HCT116 (cell line): ENCODE measurements at regions not wholly inside any gene's neighbourhood (a gene's known extent, or its start where the extent isn't known, plus 50 kb on each side); places are given as distances from the start of the nearest gene placed in this dataset.

ENCODE experiments used
- ATAC-seq: fragments of 200-7000 bp; cut with Tn5 transposase; 2 replicates; pipeline ENCODE4 v1.9.1; 2020; ENCODE audit warnings: mild to moderate bottlenecking, moderate library complexity
- BruUV-seq: library from RNA; stranded (reverse); fragments of 400-500 nt; replicated peaks from 2 replicates; lab custom pipeline; 2021; lab: Mats Ljungman, UMichigan
- CTCF ChIA-PET: fragments of 300-600 bp; sonication (Branson Sonifier 250); formaldehyde crosslinking; loops from one replicate; lab custom pipeline; 2021; ENCODE audit warnings: antibody characterized with exemption; lab: Charles Lee
- POLR2A ChIA-PET: fragments of 300-600, 350-600 bp; sonication (Branson Sonifier 250); formaldehyde crosslinking; loops from one replicate; lab custom pipeline; 2021; ENCODE audit warnings: antibody characterized with exemption; lab: Charles Lee
- RAD21 ChIA-PET, 2 experiments: fragments of 300-600 bp; sonication (Branson Sonifier 250); formaldehyde crosslinking; loops; one replicate each; lab custom pipeline; 2023; ENCODE audit warnings: low total read pairs in 2 of 2; ENCODE audit not compliant: uncharacterized antibody in 2 of 2, unreplicated experiment in 2 of 2, low non-redundant PET in 1 of 2; lab: Charles Lee
- DNase-seq: peaks from one replicate; pipeline ENCODE4 v3.0.0-alpha.2; 2010; ENCODE audit warnings: low read depth, low spot score
- H2AFZ ChIP-seq: fragments of 200-600 bp; shearing (Covaris generic), sonication (generic); 2 replicates; pipeline ENCODE4 v1.6.1; 2017; ENCODE audit warnings: low read depth, mixed run types, mixed read lengths, antibody characterized with exemption, low read length; ENCODE audit not compliant: poor library complexity, severe bottlenecking
- H3K27ac ChIP-seq: 2 replicates; pipeline ENCODE4 v1.5.1; 2012; ENCODE audit warnings: low read depth, low read length
- H3K27me3 ChIP-seq: fragments of 200-600 bp; sonication (generic); 2 replicates; pipeline ENCODE4 v1.6.1; 2016; ENCODE audit warnings: mixed run types, low read length, mixed read lengths; ENCODE audit not compliant: insufficient read depth
- H3K36me3 ChIP-seq, 2 experiments: fragments of 200-500 bp in 1 of 2; fragments of 200-600 bp in 1 of 2; sonication (Bioruptor generic) in 1 of 2; sonication (generic) in 1 of 2; 2 replicates each; pipeline versions ENCODE4 v1.5.1 to v1.6.1; 2014 to 2016; ENCODE audit warnings: low read length in 2 of 2, inconsistent platforms in 1 of 2, mixed read lengths in 1 of 2, mixed run types in 1 of 2; ENCODE audit not compliant: insufficient read depth in 2 of 2, control insufficient read depth in 1 of 2
- H3K4me1 ChIP-seq, 2 experiments: fragments of 200-600 bp in 1 of 2; sonication (generic) in 1 of 2; 2 replicates each; pipeline versions ENCODE4 v1.5.1 to v1.6.1; 2012 to 2017; ENCODE audit warnings: low read length in 2 of 2, inconsistent platforms in 1 of 2, mild to moderate bottlenecking in 1 of 2, mixed read lengths in 1 of 2, mixed run types in 1 of 2, moderate library complexity in 1 of 2; ENCODE audit not compliant: insufficient read depth in 2 of 2, control insufficient read depth in 1 of 2
- H3K4me2 ChIP-seq: fragments of 200-600 bp; sonication (generic); 2 replicates; pipeline ENCODE4 v1.6.1; 2017; ENCODE audit warnings: mixed run types, low read length, mixed read lengths
- H3K4me3 ChIP-seq, 2 experiments: fragments of 200-600 bp in 1 of 2; sonication (generic) in 1 of 2; replicated peaks in 1 of 2; 2 replicates each; pipeline ENCODE4 v1.5.1; 2011 to 2016; ENCODE audit warnings: low read length in 2 of 2, control low read depth in 1 of 2, low read depth in 1 of 2, mild to moderate bottlenecking in 1 of 2, mixed read lengths in 1 of 2, mixed run types in 1 of 2
- H3K79me2 ChIP-seq: fragments of 200-600 bp; sonication (generic); 2 replicates; pipeline ENCODE4 v1.6.1; 2017; ENCODE audit warnings: mild to moderate bottlenecking, mixed run types, low read length, moderate library complexity, mixed read lengths; ENCODE audit not compliant: insufficient read depth
- H3K9ac ChIP-seq: fragments of 200-600 bp; sonication (generic); 2 replicates; pipeline ENCODE4 v1.6.1; 2016; ENCODE audit warnings: low read length, mixed read lengths
- H3K9me2 ChIP-seq: fragments of 200-600 bp; sonication (generic), shearing (Covaris generic); 2 replicates; pipeline ENCODE4 v1.6.1; 2017; ENCODE audit warnings: mixed run types, mild to moderate bottlenecking, moderate library complexity; ENCODE audit not compliant: insufficient read depth
- H3K9me3 ChIP-seq, 2 experiments: fragments of 200-500 bp in 1 of 2; fragments of 200-600 bp in 1 of 2; sonication (Bioruptor generic) in 1 of 2; sonication (generic) in 1 of 2; 2 replicates each; pipeline ENCODE4 v1.6.1; 2014 to 2017; ENCODE audit warnings: low read length in 2 of 2, mixed read lengths in 2 of 2, inconsistent platforms in 1 of 2, low read depth in 1 of 2, mild to moderate bottlenecking in 1 of 2, mixed run types in 1 of 2, moderate library complexity in 1 of 2; ENCODE audit not compliant: control insufficient read depth in 1 of 2, insufficient read depth in 1 of 2
- H4K20me1 ChIP-seq: fragments of 200-600 bp; sonication (generic), shearing (Covaris generic); 2 replicates; pipeline ENCODE4 v1.6.1; 2017; ENCODE audit warnings: mixed run types, mild to moderate bottlenecking, moderate library complexity; ENCODE audit not compliant: insufficient read depth
- CBX3 ChIP-seq: IDR thresholded peaks from 2 replicates; pipeline ENCODE4 v1.6.1; 2012; ENCODE audit warnings: low read depth
- EZH2 ChIP-seq: fragments of 200-600 bp; sonication (generic); IDR thresholded peaks from 2 replicates; pipeline ENCODE4 v1.6.1; 2017; ENCODE audit warnings: antibody characterized with exemption, mixed run types
- EZH2phosphoT487 ChIP-seq: fragments of 200-600 bp; IDR thresholded peaks from 2 replicates; pipeline ENCODE4 v1.6.1; 2018; ENCODE audit warnings: antibody characterized with exemption, borderline replicate concordance
- FOSL1 ChIP-seq: IDR thresholded peaks from 2 replicates; pipeline ENCODE4 v1.6.1; 2012; ENCODE audit warnings: low read depth
- RAD21 ChIP-seq: IDR thresholded peaks from 2 replicates; pipeline ENCODE4 v1.6.1; 2012; ENCODE audit warnings: low read depth, mild to moderate bottlenecking
- SRF ChIP-seq: IDR thresholded peaks from 2 replicates; pipeline ENCODE4 v1.6.1; 2012; ENCODE audit warnings: low read depth
- TCF7L2 ChIP-seq: IDR thresholded peaks from 2 replicates; pipeline ENCODE4 v1.7.0; 2011; ENCODE audit warnings: borderline replicate concordance, inconsistent platforms; ENCODE audit not compliant: insufficient read depth, insufficient read length; ENCODE audit errors: extremely low read depth
- ZNF274 ChIP-seq: fragments of 200-500 bp; sonication (Bioruptor generic); IDR thresholded peaks from 2 replicates; pipeline ENCODE4 v1.6.1; 2014; ENCODE audit warnings: mild to moderate bottlenecking, low read depth, low read length, inconsistent platforms
- intact Hi-C: fragments of 100-400 bp; cut with micrococcal nuclease; formaldehyde crosslinking; loops from 2 replicates; pipeline ENCODE4 v1.10.0; 2022
- TF ChIP-seq, protein P1 (sequence below): IDR thresholded peaks from 2 replicates; pipeline ENCODE4 v1.6.1; 2012; ENCODE audit warnings: low read depth
- TF ChIP-seq, protein P2 (sequence below): IDR thresholded peaks from 2 replicates; pipeline ENCODE4 v1.6.1; 2012

GRCh38 chr14:44099743-44100488 is 407.2 kb downstream of the FSCB start:
- DNase-seq: no peak
- no peaks in the 10 kb centered on the region; a peak in 1 of 4 replicates for H3K36me3 ChIP-seq
- H3K9me2 ChIP-seq: no peaks in the 10 kb centered on the region
- no TSS peak for BruUV-seq
- no peaks in the 10 kb centered on the region; a peak in 1 of 4 replicates for H3K9me3 ChIP-seq
- TF ChIP-seq CBX3: no peak
- TF ChIP-seq, protein P1, sequence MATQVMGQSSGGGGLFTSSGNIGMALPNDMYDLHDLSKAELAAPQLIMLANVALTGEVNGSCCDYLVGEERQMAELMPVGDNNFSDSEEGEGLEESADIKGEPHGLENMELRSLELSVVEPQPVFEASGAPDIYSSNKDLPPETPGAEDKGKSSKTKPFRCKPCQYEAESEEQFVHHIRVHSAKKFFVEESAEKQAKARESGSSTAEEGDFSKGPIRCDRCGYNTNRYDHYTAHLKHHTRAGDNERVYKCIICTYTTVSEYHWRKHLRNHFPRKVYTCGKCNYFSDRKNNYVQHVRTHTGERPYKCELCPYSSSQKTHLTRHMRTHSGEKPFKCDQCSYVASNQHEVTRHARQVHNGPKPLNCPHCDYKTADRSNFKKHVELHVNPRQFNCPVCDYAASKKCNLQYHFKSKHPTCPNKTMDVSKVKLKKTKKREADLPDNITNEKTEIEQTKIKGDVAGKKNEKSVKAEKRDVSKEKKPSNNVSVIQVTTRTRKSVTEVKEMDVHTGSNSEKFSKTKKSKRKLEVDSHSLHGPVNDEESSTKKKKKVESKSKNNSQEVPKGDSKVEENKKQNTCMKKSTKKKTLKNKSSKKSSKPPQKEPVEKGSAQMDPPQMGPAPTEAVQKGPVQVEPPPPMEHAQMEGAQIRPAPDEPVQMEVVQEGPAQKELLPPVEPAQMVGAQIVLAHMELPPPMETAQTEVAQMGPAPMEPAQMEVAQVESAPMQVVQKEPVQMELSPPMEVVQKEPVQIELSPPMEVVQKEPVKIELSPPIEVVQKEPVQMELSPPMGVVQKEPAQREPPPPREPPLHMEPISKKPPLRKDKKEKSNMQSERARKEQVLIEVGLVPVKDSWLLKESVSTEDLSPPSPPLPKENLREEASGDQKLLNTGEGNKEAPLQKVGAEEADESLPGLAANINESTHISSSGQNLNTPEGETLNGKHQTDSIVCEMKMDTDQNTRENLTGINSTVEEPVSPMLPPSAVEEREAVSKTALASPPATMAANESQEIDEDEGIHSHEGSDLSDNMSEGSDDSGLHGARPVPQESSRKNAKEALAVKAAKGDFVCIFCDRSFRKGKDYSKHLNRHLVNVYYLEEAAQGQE: no peak
- no peak for TF ChIP-seq RAD21
- no peak for TF ChIP-seq EZH2
- TF ChIP-seq, protein P2, sequence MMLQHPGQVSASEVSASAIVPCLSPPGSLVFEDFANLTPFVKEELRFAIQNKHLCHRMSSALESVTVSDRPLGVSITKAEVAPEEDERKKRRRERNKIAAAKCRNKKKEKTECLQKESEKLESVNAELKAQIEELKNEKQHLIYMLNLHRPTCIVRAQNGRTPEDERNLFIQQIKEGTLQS: no peak
- no peak for TF ChIP-seq SRF
- no peak for TF ChIP-seq EZH2phosphoT487
- TF ChIP-seq FOSL1: no peak
- TF ChIP-seq ZNF274: no peak
- no peak for TF ChIP-seq TCF7L2
- RAD21 ChIA-PET: interaction anchor here in 1 of 2 experiments (0.6 kb wide), 1 partner anchor 87 kb away, joined by 3 read pairs; no protein-coding TSS in a partner anchor
- H3K27me3 ChIP-seq: no peaks in the 10 kb centered on the region
- no peak overlapping the region for H3K4me3 ChIP-seq
- no peak overlapping the region for H3K9ac ChIP-seq
- CTCF ChIA-PET: no interaction called here
- no peak overlapping the region for H3K27ac ChIP-seq
- no peak for ATAC-seq
- intact Hi-C loops: no loop called here
- H3K79me2 ChIP-seq: no peaks in the 10 kb centered on the region
- H3K4me2 ChIP-seq: no peak overlapping the region
- no peaks in the 10 kb centered on the region for H4K20me1 ChIP-seq
- H2AFZ ChIP-seq: no peak overlapping the region
- POLR2A ChIA-PET: no interaction called here
- H3K4me1 ChIP-seq: no peaks in the 10 kb centered on the region
